ENCODE measurements at regions not wholly inside any gene's neighbourhood (a gene's known extent, or its start where the extent isn't known, plus 50 kb on each side); places are given as distances from the start of the nearest gene placed in this dataset.

- TF ChIP-seq CTCF (IDR thresholded peaks at IDR 0.05; ENCODE audit: extremely low read depth in 1 of 2, insufficient read depth in 1 of 2, low read depth in 1 of 2, low read length in 2 of 2) (no peak), POLR2A (IDR thresholded peaks at IDR 0.05; ENCODE audit: low read depth, low read length) (no peak), POLR2AphosphoS5 (IDR thresholded peaks at IDR 0.05; ENCODE audit: insufficient read depth, low read depth, low read length) (no peak)
These were observed 223.9 kb upstream of the FLRT2 start for GRCh38 chr14:85306024-85306423.
